Colonic mucosa (tissue), 4 donors: ENCODE measurements at regions not wholly inside any gene's neighbourhood (a gene's known extent, or its start where the extent isn't known, plus 50 kb on each side); places are given as distances from the start of the nearest gene placed in this dataset.

Experiments
- DNase-seq: peaks from one replicate; pipeline ENCODE4 v3.0.0-alpha.2; 2020
- H3K27ac ChIP-seq: fragments of 200-600 bp; one replicate; pipeline ENCODE4 v1.8.0; 2021
- H3K27me3 ChIP-seq: fragments of 200-600 bp; one replicate; pipeline ENCODE4 v1.8.0; 2021
- H3K36me3 ChIP-seq: fragments of 200-600 bp; one replicate; pipeline ENCODE4 v1.8.0; 2021
- H3K4me1 ChIP-seq: fragments of 200-600 bp; one replicate; pipeline ENCODE4 v1.8.0; 2021; ENCODE audit warnings: mild to moderate bottlenecking
- H3K4me3 ChIP-seq: fragments of 200-600 bp; one replicate; pipeline ENCODE4 v1.8.0; 2021
- H3K9ac ChIP-seq, 2 donors: one replicate each; pipeline ENCODE4 v1.7.0; 2013; ENCODE audit warnings: control low read depth in 2 of 2, low read depth in 2 of 2, low read length in 2 of 2
- H3K9me3 ChIP-seq: fragments of 200-600 bp; one replicate; pipeline ENCODE4 v1.8.0; 2021
- CTCF ChIP-seq: fragments of 200-600 bp; IDR thresholded peaks from one replicate; pipeline ENCODE4 v1.8.0; 2022; ENCODE audit warnings: antibody characterized with exemption, mild to moderate bottlenecking
- intact Hi-C: fragments of 100-400 bp; cut with DNase I; formaldehyde crosslinking; loops from one replicate; pipeline ENCODE4 v1.14.1; 2022
- donor health status: healthy.
- donor health status: DM: no; HTN: no; CAD: no.
- donor health status: DM: no; HTN: no; CAD: no.

- Histone ChIP-seq H3K4me3 (no peak overlapping the region), H3K4me1 (no peaks in the 10 kb centered on the region), H3K9ac (peak overlapping the region in 1 of 2 donors; percentile 23), H3K27ac (peak overlapping the region; percentile 25), H3K9me3 (no peaks in the 10 kb centered on the region), H3K27me3 (no peaks in the 10 kb centered on the region), H3K36me3 (no peaks in the 10 kb centered on the region)
- DNase-seq, result peak; percentile 54
- peak; percentile 21 for TF ChIP-seq CTCF
- intact Hi-C loops, result loop anchor here (2.0 to 5.0 kb wide), 2 partner anchors 405 to 585 kb away; no protein-coding TSS in a partner anchor
Measured at GRCh38 chr15:39171944-39172368, 408.9 kb upstream of the THBS1 start.

- intact Hi-C loops, result loop anchor here (2.0 to 5.0 kb wide), 2 partner anchors 404 to 585 kb away; no protein-coding TSS in a partner anchor
- Histone ChIP-seq H3K27ac (peak overlapping the region; percentile 25), H3K4me3 (no peak overlapping the region), H3K4me1 (no peaks in the 10 kb centered on the region), H3K27me3 (no peaks in the 10 kb centered on the region), H3K9ac (peak overlapping the region in 1 of 2 donors; percentile 23), H3K36me3 (no peaks in the 10 kb centered on the region), H3K9me3 (no peaks in the 10 kb centered on the region)
- no peak for DNase-seq
- TF ChIP-seq CTCF, result no peak
Measured at GRCh38 chr15:39172380-39173281, 408.2 kb upstream of the THBS1 start.

- no peak overlapping the region for H3K4me3 ChIP-seq
- no peak for TF ChIP-seq CTCF
- no peak for DNase-seq
- intact Hi-C loops, result loop anchor here (2.0 to 5.0 kb wide), 2 partner anchors 403 to 584 kb away; no protein-coding TSS in a partner anchor
- no peaks in the 10 kb centered on the region for H3K27me3 ChIP-seq
- H3K9ac ChIP-seq, result no peak overlapping the region
- H3K4me1 ChIP-seq, result no peaks in the 10 kb centered on the region
- no peaks in the 10 kb centered on the region for H3K36me3 ChIP-seq
- no peaks in the 10 kb centered on the region for H3K9me3 ChIP-seq
- no peak overlapping the region for H3K27ac ChIP-seq
Measured at GRCh38 chr15:39173426-39173825, 407.5 kb upstream of the THBS1 start.

GRCh38 chr15:39174332-39174731, 406.5 kb upstream of the THBS1 start:
- no peak for DNase-seq
- no peak overlapping the region for H3K4me3 ChIP-seq
- H3K9me3 ChIP-seq, result no peaks in the 10 kb centered on the region
- H3K27ac ChIP-seq, result no peak overlapping the region
- H3K9ac ChIP-seq, result no peak overlapping the region
- intact Hi-C loops, result loop anchor here (5.0 kb wide), 1 partner anchor 583 kb away; no protein-coding TSS in a partner anchor
- no peaks in the 10 kb centered on the region for H3K27me3 ChIP-seq
- no peak for TF ChIP-seq CTCF
- H3K36me3 ChIP-seq, result no peaks in the 10 kb centered on the region
- H3K4me1 ChIP-seq, result no peaks in the 10 kb centered on the region

DNA sequence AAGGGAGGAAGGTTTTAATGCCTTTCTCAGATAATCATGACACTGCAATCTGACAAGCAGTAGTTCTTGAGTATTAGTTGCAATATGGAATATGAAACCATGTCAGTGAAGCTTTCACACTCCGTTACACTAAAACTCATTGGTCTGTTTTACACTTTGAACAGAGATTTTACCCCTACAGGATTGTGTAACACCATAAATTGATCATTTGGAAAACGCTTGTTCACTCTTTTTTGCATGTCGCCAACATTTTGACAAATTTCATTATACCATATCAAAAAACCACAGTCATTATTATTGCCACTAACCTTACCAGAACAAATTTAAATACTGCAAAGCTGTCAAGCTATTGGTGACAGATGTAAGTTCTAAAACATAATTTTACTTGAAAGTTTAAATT, 404.8 kb upstream of the THBS1 start:
- H3K4me1 ChIP-seq, result no peaks in the 10 kb centered on the region
- intact Hi-C loops, result no loop called here
- H3K27ac ChIP-seq, result no peak overlapping the region
- H3K36me3 ChIP-seq, result no peaks in the 10 kb centered on the region
- no peaks in the 10 kb centered on the region for H3K9me3 ChIP-seq
- H3K4me3 ChIP-seq, result no peak overlapping the region
- no peak for TF ChIP-seq CTCF
- no peaks in the 10 kb centered on the region for H3K27me3 ChIP-seq
- no peak for DNase-seq
- no peak overlapping the region for H3K9ac ChIP-seq
